Peyer's patch (tissue), 4 donors: ENCODE measurements at regions not wholly inside any gene's neighbourhood (a gene's known extent, or its start where the extent isn't known, plus 50 kb on each side); places are given as distances from the start of the nearest gene placed in this dataset.

ENCODE experiments used
- POLR2A ChIP-seq, 2 donors: fragments of 450-650 bp; IDR thresholded peaks; one replicate each; pipeline ENCODE4 v1.5.1; 2017; ENCODE audit warnings: antibody characterized with exemption in 2 of 2, mild to moderate bottlenecking in 2 of 2, moderate library complexity in 2 of 2
- TF ChIP-seq, protein P1 (sequence below), 6 experiments: fragments of 450-650 bp in 4 of 6; fragments of 200-600 bp in 2 of 6; sonication (generic) in 1 of 6; IDR thresholded peaks; one replicate each; pipeline ENCODE4 v1.5.1; 2017 to 2019; ENCODE audit warnings: antibody characterized with exemption in 6 of 6, mild to moderate bottlenecking in 3 of 6, moderate library complexity in 1 of 6

DNA sequence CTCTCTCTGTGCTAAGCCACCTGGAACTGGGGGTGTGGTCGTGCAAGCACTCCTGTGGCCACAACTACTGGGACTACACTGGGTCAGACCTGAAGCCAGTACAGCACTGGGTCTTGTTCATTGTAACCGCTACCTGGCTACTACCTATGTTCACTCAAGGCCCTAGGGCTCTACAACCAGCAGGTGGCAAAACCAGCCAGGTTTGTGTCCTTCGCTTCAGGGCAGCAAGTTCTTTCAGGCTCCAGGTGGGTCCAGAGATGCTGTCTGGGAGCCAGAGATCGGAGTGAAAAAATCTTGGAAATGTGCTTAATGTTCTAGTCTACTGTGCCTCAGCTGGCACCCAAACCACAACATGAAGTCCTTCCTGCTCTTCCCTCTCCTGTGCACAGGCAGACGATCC is 171.6 kb upstream of the SORCS1 start:
- TF ChIP-seq POLR2A (IDR thresholded peaks at IDR 0.05), result no peak
- TF ChIP-seq, protein P1, sequence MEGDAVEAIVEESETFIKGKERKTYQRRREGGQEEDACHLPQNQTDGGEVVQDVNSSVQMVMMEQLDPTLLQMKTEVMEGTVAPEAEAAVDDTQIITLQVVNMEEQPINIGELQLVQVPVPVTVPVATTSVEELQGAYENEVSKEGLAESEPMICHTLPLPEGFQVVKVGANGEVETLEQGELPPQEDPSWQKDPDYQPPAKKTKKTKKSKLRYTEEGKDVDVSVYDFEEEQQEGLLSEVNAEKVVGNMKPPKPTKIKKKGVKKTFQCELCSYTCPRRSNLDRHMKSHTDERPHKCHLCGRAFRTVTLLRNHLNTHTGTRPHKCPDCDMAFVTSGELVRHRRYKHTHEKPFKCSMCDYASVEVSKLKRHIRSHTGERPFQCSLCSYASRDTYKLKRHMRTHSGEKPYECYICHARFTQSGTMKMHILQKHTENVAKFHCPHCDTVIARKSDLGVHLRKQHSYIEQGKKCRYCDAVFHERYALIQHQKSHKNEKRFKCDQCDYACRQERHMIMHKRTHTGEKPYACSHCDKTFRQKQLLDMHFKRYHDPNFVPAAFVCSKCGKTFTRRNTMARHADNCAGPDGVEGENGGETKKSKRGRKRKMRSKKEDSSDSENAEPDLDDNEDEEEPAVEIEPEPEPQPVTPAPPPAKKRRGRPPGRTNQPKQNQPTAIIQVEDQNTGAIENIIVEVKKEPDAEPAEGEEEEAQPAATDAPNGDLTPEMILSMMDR (IDR thresholded peaks at IDR 0.05), result no peak
